GM12878 (cell line): ENCODE measurements at regions not wholly inside any gene's neighbourhood (a gene's known extent, or its start where the extent isn't known, plus 50 kb on each side); places are given as distances from the start of the nearest gene placed in this dataset.

Experiments used
- ATAC-seq: fragments of 200-7000 bp; cut with Tn5 transposase; 3 replicates; pipeline ENCODE4 v1.9.1; 2020; ENCODE audit warnings: mild to moderate bottlenecking, moderate library complexity
- BruUV-seq: library from RNA; stranded (reverse); fragments of 400-500 nt; replicated peaks from 2 replicates; lab custom pipeline; 2021; lab: Mats Ljungman, UMichigan
- CTCF ChIA-PET: fragments of 300-600 bp; sonication (Branson Sonifier 250); formaldehyde crosslinking; extraction: SDS; loops from one replicate; lab custom pipeline; 2021; ENCODE audit warnings: inconsistent platforms; lab: Yijun Ruan, JAX
- POLR2A ChIA-PET: fragments of 350-600 bp; formaldehyde crosslinking; extraction: SDS; loops from one replicate; lab custom pipeline; 2021; ENCODE audit warnings: inconsistent platforms; lab: Charles Lee
- RAD21 ChIA-PET: fragments of 300-600 bp; sonication (Branson Sonifier 250); formaldehyde crosslinking; loops from one replicate; lab custom pipeline; 2023; ENCODE audit warnings: antibody characterized with exemption; ENCODE audit not compliant: unreplicated experiment; lab: Charles Lee
- SMC1A ChIA-PET: fragments of 300-600 bp; sonication (Branson Sonifier 250); formaldehyde crosslinking; loops from one replicate; lab custom pipeline; 2023; ENCODE audit not compliant: unreplicated experiment, uncharacterized antibody; lab: Charles Lee
- DNase-seq: peaks from one replicate; pipeline ENCODE4 v3.0.0-alpha.2; 2011; ENCODE audit warnings: low read depth, low spot score
- FAIRE-seq: peaks from 3 replicates; lab custom pipeline; 2011; peaks lifted over from hg19 to GRCh38; lab: Jason Lieb, UNC
- H2AFZ ChIP-seq: 2 replicates; pipeline ENCODE4 v1.6.0; 2011; ENCODE audit warnings: low read depth, low read length, control low read depth; ENCODE audit not compliant: control insufficient read depth
- H3K27ac ChIP-seq: 2 replicates; pipeline ENCODE4 v1.5.1; 2011; ENCODE audit warnings: control low read depth; ENCODE audit not compliant: control insufficient read depth, insufficient read depth
- H3K27me3 ChIP-seq, 2 experiments: replicated peaks in 1 of 2; 2 replicates each; pipeline versions ENCODE4 v1.6.0 to v1.6.1; 2011; ENCODE audit warnings: low read length in 1 of 2; ENCODE audit not compliant: control insufficient read depth in 2 of 2, insufficient read depth in 2 of 2
- H3K36me3 ChIP-seq, 2 experiments: 2 replicates each; pipeline ENCODE4 v1.5.1; 2011; ENCODE audit warnings: low read length in 1 of 2; ENCODE audit not compliant: control insufficient read depth in 2 of 2, insufficient read depth in 2 of 2
- H3K4me1 ChIP-seq: 2 replicates; pipeline ENCODE4 v1.6.1; 2011; ENCODE audit warnings: mild to moderate bottlenecking, low read length, moderate library complexity, mixed read lengths; ENCODE audit not compliant: control insufficient read depth, insufficient read depth
- H3K4me2 ChIP-seq: 2 replicates; pipeline ENCODE4 v1.6.0; 2011; ENCODE audit warnings: control low read depth; ENCODE audit not compliant: control insufficient read depth, insufficient read depth
- H3K4me3 ChIP-seq: fragments of 200-600 bp; sonication (generic); 2 replicates; pipeline ENCODE4 v1.5.1; 2016
- H3K79me2 ChIP-seq: 2 replicates; pipeline ENCODE4 v1.6.0; 2011; ENCODE audit warnings: low read length; ENCODE audit not compliant: control insufficient read depth, insufficient read depth
- H3K9ac ChIP-seq: 2 replicates; pipeline ENCODE4 v1.8.0; 2011; ENCODE audit warnings: low read length, control low read depth, mixed read lengths; ENCODE audit not compliant: control insufficient read depth, insufficient read depth
- H3K9me3 ChIP-seq: replicated peaks from 3 replicates; pipeline ENCODE4 v1.5.1; 2011; ENCODE audit warnings: mild to moderate bottlenecking, low read length; ENCODE audit not compliant: control insufficient read depth, insufficient read depth
- H4K20me1 ChIP-seq: 2 replicates; pipeline ENCODE4 v1.6.0; 2011; ENCODE audit not compliant: control insufficient read depth, insufficient read depth
- EP300 ChIP-seq, 2 experiments: fragments of 150-350 bp in 1 of 2; IDR thresholded peaks; 2 replicates each; pipeline ENCODE4 v1.6.1; 2011 to 2012; ENCODE audit warnings: low read depth in 2 of 2, low read length in 2 of 2, borderline replicate concordance in 1 of 2, improper control_type of control experiment in 1 of 2, inconsistent platforms in 1 of 2; ENCODE audit not compliant: control insufficient read depth in 1 of 2
- FOXK2 ChIP-seq: fragments of 450-650 bp; IDR thresholded peaks from 2 replicates; pipeline ENCODE4 v1.6.1; 2017; ENCODE audit warnings: mild to moderate bottlenecking, moderate library complexity
- JUNB ChIP-seq: IDR thresholded peaks from 2 replicates; pipeline ENCODE4 v1.6.1; 2016; ENCODE audit warnings: antibody characterized with exemption, mild to moderate bottlenecking
- RAD21 ChIP-seq: IDR thresholded peaks from 2 replicates; pipeline ENCODE4 v1.6.1; 2011; ENCODE audit warnings: mild to moderate bottlenecking, low read depth, low read length, moderate library complexity; ENCODE audit not compliant: insufficient read depth
- RB1 ChIP-seq: fragments of 450-650 bp; formaldehyde crosslinking; IDR thresholded peaks from 2 replicates; pipeline ENCODE4 v1.6.1; 2017; ENCODE audit warnings: mild to moderate bottlenecking, borderline replicate concordance
- RUNX3 ChIP-seq: IDR thresholded peaks from 2 replicates; pipeline ENCODE4 v1.6.1; 2012; ENCODE audit warnings: low read length, inconsistent platforms
- SIX5 ChIP-seq: IDR thresholded peaks from 2 replicates; pipeline ENCODE4 v1.6.1; 2011; ENCODE audit warnings: mild to moderate bottlenecking, low read depth, low read length, moderate library complexity; ENCODE audit not compliant: severe bottlenecking
- ZNF207 ChIP-seq: fragments of 450-650 bp; IDR thresholded peaks from 2 replicates; pipeline ENCODE4 v1.6.1; 2014; ENCODE audit warnings: antibody characterized with exemption, mild to moderate bottlenecking, borderline replicate concordance
- WGBS: methylation state at CpG from one replicate; pipeline ENCODE4 v1.1.6; 2016; ENCODE audit warnings: low lambda C conversion rate; ENCODE audit not compliant: insufficient replicate concordance, insufficient coverage; ENCODE audit errors: missing lambda C conversion rate; 5-methylcytosine and 5-hydroxymethylcytosine counted together
- in situ Hi-C: fragments of 300-500 bp; cut with MboI; formaldehyde crosslinking; loops from 9 replicates; pipeline ENCODE4 v1.14.3; 2018; ENCODE audit warnings: mixed read lengths
- intact Hi-C: fragments of 100-400 bp; cut with micrococcal nuclease; formaldehyde crosslinking; loops from one replicate; pipeline ENCODE4 v1.14.2; 2022; ENCODE audit not compliant: unreplicated experiment
- TF ChIP-seq, protein P1 (sequence below), 3 experiments: IDR thresholded peaks in 2 of 3; conservative IDR thresholded peaks in 1 of 3; 2 replicates each; pipeline ENCODE4 v1.5.1; 2011; ENCODE audit warnings: low read depth in 3 of 3, low read length in 3 of 3, mild to moderate bottlenecking in 3 of 3, control low read depth in 2 of 3, moderate library complexity in 2 of 3, inconsistent platforms in 1 of 3, mixed read lengths in 1 of 3; ENCODE audit not compliant: control insufficient read depth in 2 of 3, insufficient read depth in 1 of 3; ENCODE audit errors: extremely low read depth in 1 of 3
- TF ChIP-seq, protein P2 (sequence below): fragments of 450-650 bp; IDR thresholded peaks from 2 replicates; pipeline ENCODE4 v1.6.1; 2016; ENCODE audit warnings: mild to moderate bottlenecking, moderate library complexity, borderline replicate concordance

DNA sequence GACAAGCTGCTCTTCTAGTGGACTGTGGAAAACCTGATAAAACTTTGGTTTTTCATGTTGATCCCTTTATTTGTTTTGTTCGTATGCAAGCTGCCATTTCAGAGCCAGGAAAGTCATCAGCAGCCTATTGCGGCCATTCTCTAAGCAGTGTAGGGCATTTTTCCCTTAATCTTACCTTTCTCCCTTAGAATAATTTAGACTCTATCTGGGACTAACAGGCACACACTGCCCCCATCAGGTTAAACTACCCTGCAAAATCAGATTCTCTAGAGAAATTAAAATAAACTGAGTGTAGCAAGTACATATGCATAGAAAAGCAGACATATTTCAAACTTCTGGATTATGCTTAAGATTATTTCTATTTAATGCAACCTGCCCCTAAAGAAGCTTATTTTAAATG is 347.5 kb downstream of the METTL4 start:
- TF ChIP-seq, protein P1, sequence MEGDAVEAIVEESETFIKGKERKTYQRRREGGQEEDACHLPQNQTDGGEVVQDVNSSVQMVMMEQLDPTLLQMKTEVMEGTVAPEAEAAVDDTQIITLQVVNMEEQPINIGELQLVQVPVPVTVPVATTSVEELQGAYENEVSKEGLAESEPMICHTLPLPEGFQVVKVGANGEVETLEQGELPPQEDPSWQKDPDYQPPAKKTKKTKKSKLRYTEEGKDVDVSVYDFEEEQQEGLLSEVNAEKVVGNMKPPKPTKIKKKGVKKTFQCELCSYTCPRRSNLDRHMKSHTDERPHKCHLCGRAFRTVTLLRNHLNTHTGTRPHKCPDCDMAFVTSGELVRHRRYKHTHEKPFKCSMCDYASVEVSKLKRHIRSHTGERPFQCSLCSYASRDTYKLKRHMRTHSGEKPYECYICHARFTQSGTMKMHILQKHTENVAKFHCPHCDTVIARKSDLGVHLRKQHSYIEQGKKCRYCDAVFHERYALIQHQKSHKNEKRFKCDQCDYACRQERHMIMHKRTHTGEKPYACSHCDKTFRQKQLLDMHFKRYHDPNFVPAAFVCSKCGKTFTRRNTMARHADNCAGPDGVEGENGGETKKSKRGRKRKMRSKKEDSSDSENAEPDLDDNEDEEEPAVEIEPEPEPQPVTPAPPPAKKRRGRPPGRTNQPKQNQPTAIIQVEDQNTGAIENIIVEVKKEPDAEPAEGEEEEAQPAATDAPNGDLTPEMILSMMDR (IDR thresholded peaks at IDR 0.05 in 2 of 3, conservative IDR thresholded peaks at IDR 0.05 in 1 of 3; ENCODE audit: control insufficient read depth in 2 of 3, extremely low read depth in 1 of 3, insufficient read depth in 1 of 3, low read depth in 3 of 3, low read length in 3 of 3): peak; percentile 25 to 35 (median 31); a peak in 3 of 6 replicates
- TF ChIP-seq RAD21 (peak; percentile 42; the same call in 1 of the 2 replicates), FOXK2 (no peak)
- no peak overlapping the region for H3K4me2 ChIP-seq
- no peak for DNase-seq
- no peak for FAIRE-seq
- H3K36me3 ChIP-seq: no peaks in the 10 kb centered on the region
- H3K27me3 ChIP-seq: no peaks in the 10 kb centered on the region
- POLR2A ChIA-PET: no interaction called here
- H3K4me1 ChIP-seq: no peaks in the 10 kb centered on the region
- no peaks in the 10 kb centered on the region for H3K79me2 ChIP-seq
- BruUV-seq: no TSS peak
- CTCF ChIA-PET: interaction anchor here (0.7 to 1.9 kb wide), 9 partner anchors 15 to 323 kb away, joined by 3 to 11 read pairs (median 3); no protein-coding TSS in a partner anchor
- SMC1A ChIA-PET: interaction anchor here (0.9 to 1.4 kb wide), 6 partner anchors 27 to 318 kb away, joined by 3 to 4 read pairs (median 3); no protein-coding TSS in a partner anchor
- no peak overlapping the region for H3K9ac ChIP-seq
- RAD21 ChIA-PET: interaction anchor here (1.3 to 1.9 kb wide), 2 partner anchors 118 to 318 kb away, joined by 5 to 6 read pairs; no protein-coding TSS in a partner anchor
- H3K27ac ChIP-seq: no peak overlapping the region
- no peaks in the 10 kb centered on the region for H3K9me3 ChIP-seq
- intact Hi-C loops: loop anchor here (5.0 kb wide), 2 partner anchors 117 to 637 kb away; no protein-coding TSS in a partner anchor
- ATAC-seq: no peak
- H2AFZ ChIP-seq: no peak overlapping the region
- no peaks in the 10 kb centered on the region for H4K20me1 ChIP-seq
- no peak overlapping the region for H3K4me3 ChIP-seq
- 55% methylated on average over 2 of the region's 2 CpGs for WGBS
- in situ Hi-C loops: loop anchor here (10.0 kb wide), 1 partner anchor 1359 kb away; no protein-coding TSS in a partner anchor

DNA sequence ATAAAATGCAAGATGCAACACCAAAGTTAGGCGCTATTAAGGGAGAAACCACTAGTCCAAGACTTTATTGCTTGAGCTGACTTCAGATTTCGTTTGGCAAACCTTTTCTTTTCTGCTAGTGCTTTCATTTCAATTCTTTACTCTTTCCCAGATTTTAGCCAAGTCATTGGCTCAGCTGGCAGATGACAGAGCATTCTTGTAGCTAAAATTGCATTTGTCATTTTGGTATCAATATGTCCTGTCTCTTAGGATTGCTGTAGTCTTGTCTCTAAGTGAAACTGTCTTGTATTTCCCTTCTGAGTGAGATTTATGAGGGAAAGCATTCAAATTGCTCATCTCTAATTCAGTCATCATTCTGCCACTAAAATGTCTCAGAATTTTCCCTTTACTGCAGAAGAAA is 335.1 kb downstream of the METTL4 start:
- H3K36me3 ChIP-seq: no peaks in the 10 kb centered on the region
- in situ Hi-C loops (no loop called here), intact Hi-C loops (no loop called here)
- ATAC-seq (no peak), DNase-seq (no peak), FAIRE-seq (no peak)
- RAD21 ChIA-PET: no interaction called here
- no TSS peak for BruUV-seq
- POLR2A ChIA-PET: no interaction called here
- no peak overlapping the region for H3K9ac ChIP-seq
- no peak overlapping the region for H2AFZ ChIP-seq
- SMC1A ChIA-PET: no interaction called here
- 17% methylated on average over 2 of the region's 2 CpGs for WGBS
- no peaks in the 10 kb centered on the region for H3K79me2 ChIP-seq
- H3K27ac ChIP-seq: no peak overlapping the region
- H4K20me1 ChIP-seq: no peaks in the 10 kb centered on the region
- no peak overlapping the region for H3K4me2 ChIP-seq
- H3K27me3 ChIP-seq: no peaks in the 10 kb centered on the region; a peak in 1 of 4 replicates
- no peaks in the 10 kb centered on the region for H3K4me1 ChIP-seq
- H3K4me3 ChIP-seq: no peak overlapping the region
- no peaks in the 10 kb centered on the region for H3K9me3 ChIP-seq
- CTCF ChIA-PET: no interaction called here
- TF ChIP-seq ZNF207 (no peak), SIX5 (no peak), RUNX3 (no peak), EP300 (IDR thresholded peaks at IDR 0.05; ENCODE audit: borderline replicate concordance in 1 of 2, control insufficient read depth in 1 of 2, low read depth in 2 of 2, low read length in 2 of 2) (no peak), RB1 (no peak), RAD21 (no peak), JUNB (no peak)
- TF ChIP-seq, protein P2, sequence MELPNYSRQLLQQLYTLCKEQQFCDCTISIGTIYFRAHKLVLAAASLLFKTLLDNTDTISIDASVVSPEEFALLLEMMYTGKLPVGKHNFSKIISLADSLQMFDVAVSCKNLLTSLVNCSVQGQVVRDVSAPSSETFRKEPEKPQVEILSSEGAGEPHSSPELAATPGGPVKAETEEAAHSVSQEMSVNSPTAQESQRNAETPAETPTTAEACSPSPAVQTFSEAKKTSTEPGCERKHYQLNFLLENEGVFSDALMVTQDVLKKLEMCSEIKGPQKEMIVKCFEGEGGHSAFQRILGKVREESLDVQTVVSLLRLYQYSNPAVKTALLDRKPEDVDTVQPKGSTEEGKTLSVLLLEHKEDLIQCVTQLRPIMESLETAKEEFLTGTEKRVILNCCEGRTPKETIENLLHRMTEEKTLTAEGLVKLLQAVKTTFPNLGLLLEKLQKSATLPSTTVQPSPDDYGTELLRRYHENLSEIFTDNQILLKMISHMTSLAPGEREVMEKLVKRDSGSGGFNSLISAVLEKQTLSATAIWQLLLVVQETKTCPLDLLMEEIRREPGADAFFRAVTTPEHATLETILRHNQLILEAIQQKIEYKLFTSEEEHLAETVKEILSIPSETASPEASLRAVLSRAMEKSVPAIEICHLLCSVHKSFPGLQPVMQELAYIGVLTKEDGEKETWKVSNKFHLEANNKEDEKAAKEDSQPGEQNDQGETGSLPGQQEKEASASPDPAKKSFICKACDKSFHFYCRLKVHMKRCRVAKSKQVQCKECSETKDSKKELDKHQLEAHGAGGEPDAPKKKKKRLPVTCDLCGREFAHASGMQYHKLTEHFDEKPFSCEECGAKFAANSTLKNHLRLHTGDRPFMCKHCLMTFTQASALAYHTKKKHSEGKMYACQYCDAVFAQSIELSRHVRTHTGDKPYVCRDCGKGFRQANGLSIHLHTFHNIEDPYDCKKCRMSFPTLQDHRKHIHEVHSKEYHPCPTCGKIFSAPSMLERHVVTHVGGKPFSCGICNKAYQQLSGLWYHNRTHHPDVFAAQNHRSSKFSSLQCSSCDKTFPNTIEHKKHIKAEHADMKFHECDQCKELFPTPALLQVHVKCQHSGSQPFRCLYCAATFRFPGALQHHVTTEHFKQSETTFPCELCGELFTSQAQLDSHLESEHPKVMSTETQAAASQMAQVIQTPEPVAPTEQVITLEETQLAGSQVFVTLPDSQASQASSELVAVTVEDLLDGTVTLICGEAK: no peak
